ENCODE measurements at regions not wholly inside any gene's neighbourhood (a gene's known extent, or its start where the extent isn't known, plus 50 kb on each side); places are given as distances from the start of the nearest gene placed in this dataset.

DNA sequence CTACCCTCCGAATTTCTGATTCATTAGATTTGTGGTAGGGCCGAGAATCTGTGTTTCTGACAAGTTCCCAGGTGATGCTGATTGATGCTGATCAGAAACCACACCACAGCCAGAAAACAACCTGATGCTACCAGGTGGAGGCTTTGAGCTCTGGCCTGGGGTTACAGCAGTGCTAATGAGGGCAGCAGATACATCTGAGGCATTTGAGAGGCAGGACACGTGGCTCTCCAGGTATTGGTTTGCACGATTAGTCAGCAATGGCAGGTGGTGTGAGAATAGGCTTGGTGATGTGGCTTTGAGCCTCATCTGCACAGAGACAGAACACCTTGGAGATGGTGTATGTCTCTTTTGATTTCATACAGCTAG lies 78.8 kb upstream of the THBS1 start:
- TF ChIP-seq POLR2A (IDR thresholded peaks at IDR 0.05; ENCODE audit: low read depth, low read length), result no peak
- TF ChIP-seq POLR2AphosphoS5 (IDR thresholded peaks at IDR 0.05; ENCODE audit: low read depth, low read length), result no peak
- no peak for TF ChIP-seq SPI1 (IDR thresholded peaks at IDR 0.05; ENCODE audit: low read depth, low read length)
